HG03064 (cell line): ENCODE measurements at regions not wholly inside any gene's neighbourhood (a gene's known extent, or its start where the extent isn't known, plus 50 kb on each side); places are given as distances from the start of the nearest gene placed in this dataset.

Source experiments
- ATAC-seq: cut with Tn5 transposase; IDR thresholded peaks from one replicate; pipeline ENCODE4 v1.9.1; 2021; ENCODE audit warnings: low read depth; ENCODE audit not compliant: unreplicated experiment

DNA sequence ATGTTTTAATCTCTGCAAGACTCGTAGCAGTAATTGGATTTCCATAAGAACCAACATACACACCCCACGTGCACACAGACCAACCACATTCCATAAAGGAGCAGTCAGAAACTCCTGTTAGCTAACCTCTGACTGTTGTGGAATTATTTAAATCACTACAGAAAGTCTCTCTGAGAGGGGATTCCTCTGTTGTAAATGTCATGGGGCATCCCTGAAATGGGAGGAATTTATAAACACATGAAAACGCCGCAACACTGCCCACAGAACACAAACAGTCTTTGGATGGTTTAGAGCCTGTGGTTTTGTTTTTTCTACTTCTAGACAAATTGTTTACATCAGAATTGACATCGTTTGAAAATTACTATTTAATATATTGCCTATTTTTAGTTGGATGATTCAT lies 740.1 kb upstream of the GRM7 start:
- no peak for ATAC-seq

GRCh38 chr3:6124875-6125274 lies 736.0 kb upstream of the GRM7 start:
- no peak for ATAC-seq

GRCh38 chr3:6125520-6125919 lies 735.4 kb upstream of the GRM7 start:
- no peak for ATAC-seq

DNA sequence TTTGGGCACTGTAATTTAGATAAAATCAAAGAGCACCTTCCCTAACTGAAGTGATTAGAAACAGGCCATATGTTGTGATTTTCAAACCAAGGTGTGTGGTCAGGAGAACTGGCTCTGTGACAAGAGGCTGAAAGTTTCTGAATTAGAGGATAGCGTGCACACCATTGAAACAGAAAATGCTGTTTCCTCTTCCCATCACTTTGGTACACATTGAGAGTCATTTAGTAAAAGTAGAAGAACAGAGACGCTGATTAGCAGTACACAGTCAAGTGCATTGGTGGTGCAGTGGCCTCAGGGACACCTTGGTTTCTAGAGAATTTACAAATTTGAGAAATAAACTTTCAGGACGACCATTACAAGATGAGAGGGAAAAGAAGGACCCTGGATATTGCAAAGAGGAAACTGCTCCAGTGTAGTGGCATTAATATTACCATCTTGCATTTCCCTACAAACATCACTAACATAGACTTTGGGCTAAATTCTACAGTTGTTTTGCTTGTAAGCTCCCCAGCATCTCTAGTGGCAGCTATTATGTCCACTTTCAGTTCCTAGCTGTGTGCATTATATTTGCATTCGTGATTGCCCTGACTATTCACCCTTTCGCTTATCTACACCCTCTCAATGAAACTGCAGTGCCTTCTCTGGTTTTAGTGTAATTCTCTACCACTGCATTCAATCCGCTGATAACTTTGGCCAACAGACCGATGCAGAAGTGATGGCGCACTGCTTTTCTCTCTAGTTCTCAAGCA lies 728.1 kb upstream of the GRM7 start:
- no peak for ATAC-seq

DNA sequence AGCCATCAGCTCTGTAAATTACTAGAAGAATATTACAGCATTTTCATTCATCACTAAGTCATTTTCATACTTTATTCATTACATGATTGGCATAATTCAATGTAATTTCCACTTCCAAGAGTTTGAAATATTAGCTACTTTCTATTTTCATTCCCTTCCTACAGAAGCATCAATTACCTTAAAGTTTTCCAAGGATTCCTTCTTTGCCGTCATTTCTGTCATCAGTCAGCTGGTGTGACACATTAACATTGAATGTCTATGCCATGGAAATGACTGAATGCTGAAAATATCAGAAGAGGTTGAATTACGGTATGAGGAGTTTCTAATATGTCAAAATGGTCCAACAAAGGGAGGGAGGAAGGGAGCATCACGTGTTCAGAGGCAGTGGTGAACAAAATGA lies 718.2 kb upstream of the GRM7 start:
- ATAC-seq: no peak

GRCh38 chr3:6147883-6148282 lies 713.0 kb upstream of the GRM7 start:
- ATAC-seq: no peak

DNA sequence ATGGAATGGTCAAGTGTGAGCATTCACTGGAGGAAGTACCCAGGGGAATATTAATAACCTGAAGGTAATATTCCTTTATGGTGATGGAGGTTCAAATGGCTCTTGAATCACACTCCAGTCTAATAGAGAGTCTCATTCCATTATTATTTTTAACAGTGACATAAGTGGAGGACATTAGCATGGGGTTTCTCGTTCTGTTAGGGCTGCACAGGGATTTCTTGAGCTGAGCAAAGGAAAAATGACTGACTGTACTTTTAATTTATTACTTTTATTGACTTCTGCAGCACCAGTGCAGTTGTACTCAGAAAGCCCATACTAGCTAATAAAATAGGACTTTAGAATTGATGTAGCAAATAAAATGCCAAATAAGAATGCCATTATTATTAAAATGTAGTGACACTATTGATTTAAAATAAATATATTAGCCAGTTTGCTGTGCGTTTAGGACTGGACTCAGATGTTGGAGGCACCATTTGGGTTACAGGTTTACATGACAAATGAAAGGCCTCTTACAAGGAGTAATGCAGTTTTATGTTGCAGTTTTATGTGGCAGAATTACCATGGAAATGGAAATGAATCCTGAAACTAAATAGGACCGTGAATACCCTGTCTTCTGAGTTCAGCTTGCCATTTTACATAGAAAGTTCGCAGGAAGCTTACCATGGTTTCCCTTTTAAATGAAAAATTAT lies 705.1 kb upstream of the GRM7 start:
- no peak for ATAC-seq

- no peak for ATAC-seq
These were observed 695.0 kb upstream of the GRM7 start for GRCh38 chr3:6165951-6166350.

- no peak for ATAC-seq
These were observed 692.7 kb upstream of the GRM7 start for GRCh38 chr3:6168256-6168655.

- ATAC-seq: no peak
These were observed 687.9 kb upstream of the GRM7 start for GRCh38 chr3:6172871-6173642.

- no peak for ATAC-seq
These were observed 683.5 kb upstream of the GRM7 start for GRCh38 chr3:6177417-6177816.

DNA sequence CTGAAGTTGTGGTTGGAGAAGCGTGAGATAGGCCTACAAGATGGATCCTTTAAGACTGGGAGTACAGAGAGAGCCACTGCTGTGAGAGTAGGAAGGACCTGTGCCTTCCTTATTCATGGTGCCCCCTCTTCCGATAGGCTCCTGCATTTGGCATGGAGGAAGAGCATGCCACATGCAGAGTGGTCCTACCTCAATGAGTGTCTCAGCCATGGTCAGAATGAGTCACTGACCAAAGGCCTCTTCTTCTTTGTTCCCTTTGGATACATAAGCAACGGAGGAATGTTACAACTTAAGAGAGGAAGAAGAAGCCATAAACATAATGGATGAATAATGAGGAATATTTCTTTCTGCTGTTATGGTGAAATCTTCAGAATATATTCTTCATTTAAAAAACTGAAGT lies 681.2 kb upstream of the GRM7 start:
- no peak for ATAC-seq

- no peak for ATAC-seq
These were observed 680.7 kb upstream of the GRM7 start for GRCh38 chr3:6180171-6180570.

- no peak for ATAC-seq
These were observed 678.4 kb upstream of the GRM7 start for GRCh38 chr3:6182476-6182875.

DNA sequence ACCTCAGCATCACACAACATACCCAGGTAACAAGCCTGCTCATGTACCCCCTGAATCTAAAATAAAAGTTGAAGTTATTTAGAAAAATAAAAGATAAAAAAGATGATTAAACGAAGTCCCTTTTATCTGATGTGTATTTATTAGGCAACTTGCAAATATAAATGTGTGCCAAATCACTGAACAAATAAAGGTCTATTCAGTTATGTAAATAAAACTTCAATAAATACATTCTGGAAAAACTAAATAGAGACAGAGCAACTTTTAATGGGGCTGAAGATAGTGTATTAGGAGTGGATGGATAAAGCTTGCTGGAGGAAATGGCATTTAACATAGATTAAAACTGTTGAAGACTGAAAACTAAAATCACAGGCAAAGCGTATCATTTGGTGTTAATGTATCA lies 678.0 kb upstream of the GRM7 start:
- ATAC-seq: no peak

GRCh38 chr3:6189384-6189783 lies 671.5 kb upstream of the GRM7 start:
- ATAC-seq: no peak

GRCh38 chr3:6204891-6205290 lies 656.0 kb upstream of the GRM7 start:
- ATAC-seq: no peak

- no peak for ATAC-seq
These were observed 644.5 kb upstream of the GRM7 start for GRCh38 chr3:6216135-6217026.

- ATAC-seq: no peak
These were observed 640.5 kb upstream of the GRM7 start for GRCh38 chr3:6220447-6220846.

DNA sequence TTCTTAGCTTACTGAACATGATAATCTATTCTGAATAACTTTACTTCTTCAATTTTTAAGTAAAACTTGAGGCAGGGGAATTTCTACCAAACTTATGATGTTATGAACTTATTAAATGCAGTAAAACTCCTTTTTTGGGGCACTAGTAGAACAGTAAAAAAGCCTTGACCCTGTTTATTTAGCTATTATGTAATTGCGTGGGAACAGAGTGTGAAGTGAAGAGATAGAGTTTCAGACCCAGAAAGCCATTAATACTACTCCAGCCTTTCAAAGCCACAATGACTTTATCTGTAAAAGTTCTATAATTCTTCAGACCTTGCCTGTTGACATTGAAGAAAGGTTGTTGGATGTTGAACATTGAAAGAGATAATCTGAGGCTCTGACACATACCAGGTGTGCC lies 638.8 kb upstream of the GRM7 start:
- ATAC-seq: no peak

DNA sequence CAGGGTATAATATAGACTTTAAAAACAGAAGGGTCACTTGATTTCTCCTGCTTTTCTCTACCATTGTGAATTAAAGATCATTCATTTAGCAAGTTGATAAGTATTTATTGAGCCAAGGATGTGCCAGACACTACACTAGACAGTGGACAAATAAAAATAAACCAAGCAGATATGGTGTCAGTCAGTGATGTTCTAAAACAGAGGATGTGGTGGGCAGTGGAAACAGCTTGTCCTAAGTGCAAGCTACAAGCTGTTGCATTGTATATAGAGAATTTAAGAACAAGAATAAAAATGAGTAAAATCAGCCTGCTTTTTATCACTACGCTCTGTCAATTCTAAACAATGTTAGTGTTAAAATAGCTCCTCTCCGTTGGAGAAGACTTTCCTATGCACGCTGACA lies 637.3 kb upstream of the GRM7 start:
- no peak for ATAC-seq
